ENCODE measurements at regions not wholly inside any gene's neighbourhood (a gene's known extent, or its start where the extent isn't known, plus 50 kb on each side); places are given as distances from the start of the nearest gene placed in this dataset.

- H3K4me3 ChIP-seq (ENCODE audit: control insufficient read depth, low read depth, low read length), result peak overlapping the region; percentile 53
- DNase-seq (ENCODE audit: low read depth), result peak; percentile 90
- TF ChIP-seq CTCF (conservative IDR thresholded peaks at IDR 0.05; ENCODE audit: control insufficient read depth, insufficient read depth, low read depth, low read length), result no peak
Measured at GRCh38 chr7:25857376-25858067, 294.5 kb upstream of the NFE2L3 start.

- no peak for DNase-seq (ENCODE audit: low read depth)
- no peak overlapping the region for H3K4me3 ChIP-seq (ENCODE audit: control insufficient read depth, low read depth, low read length)
- no peak for TF ChIP-seq CTCF (conservative IDR thresholded peaks at IDR 0.05; ENCODE audit: control insufficient read depth, insufficient read depth, low read depth, low read length)
Measured at GRCh38 chr7:25858200-25858524, 293.8 kb upstream of the NFE2L3 start.

- no peak for TF ChIP-seq CTCF (conservative IDR thresholded peaks at IDR 0.05; ENCODE audit: control insufficient read depth, insufficient read depth, low read depth, low read length)
- no peak overlapping the region for H3K4me3 ChIP-seq (ENCODE audit: control insufficient read depth, low read depth, low read length)
- DNase-seq (ENCODE audit: low read depth), result no peak
Measured at GRCh38 chr7:25858525-25859411, 293.2 kb upstream of the NFE2L3 start.

GRCh38 chr7:25859412-25860274, 292.4 kb upstream of the NFE2L3 start:
- no peak for DNase-seq (ENCODE audit: low read depth)
- TF ChIP-seq CTCF (conservative IDR thresholded peaks at IDR 0.05; ENCODE audit: control insufficient read depth, insufficient read depth, low read depth, low read length), result no peak

GRCh38 chr7:25860275-25861163, 291.5 kb upstream of the NFE2L3 start:
- no peak for TF ChIP-seq CTCF (conservative IDR thresholded peaks at IDR 0.05; ENCODE audit: control insufficient read depth, insufficient read depth, low read depth, low read length)
- DNase-seq (ENCODE audit: low read depth), result no peak
- no peak overlapping the region for H3K4me3 ChIP-seq (ENCODE audit: control insufficient read depth, low read depth, low read length)

More at GRCh38 chr7:25859412-25860274, 292.4 kb upstream of the NFE2L3 start:
- no peak overlapping the region for H3K4me3 ChIP-seq (ENCODE audit: control insufficient read depth, low read depth, low read length)

GRCh38 chr7:25861164-25861496, 290.9 kb upstream of the NFE2L3 start:
- H3K4me3 ChIP-seq (ENCODE audit: control insufficient read depth, low read depth, low read length), result no peak overlapping the region
- DNase-seq (ENCODE audit: low read depth), result no peak
- TF ChIP-seq CTCF (conservative IDR thresholded peaks at IDR 0.05; ENCODE audit: control insufficient read depth, insufficient read depth, low read depth, low read length), result no peak
